SU-DHL-6 (cell line): ENCODE measurements at regions not wholly inside any gene's neighbourhood (a gene's known extent, or its start where the extent isn't known, plus 50 kb on each side); places are given as distances from the start of the nearest gene placed in this dataset.

Source experiments
- CTCF ChIP-seq: fragments of 200-600 bp; sonication (generic); IDR thresholded peaks from one replicate; pipeline ENCODE4 v1.5.1; 2017; ENCODE audit warnings: antibody characterized with exemption, mild to moderate bottlenecking, low read length, moderate library complexity; ENCODE audit not compliant: insufficient read depth, poor library complexity, severe bottlenecking
- EZH2phosphoT487 ChIP-seq: fragments of 200-600 bp; sonication (generic), shearing (Covaris generic); conservative IDR thresholded peaks from 2 replicates; pipeline ENCODE4 v1.6.1; 2018; ENCODE audit warnings: mild to moderate bottlenecking, antibody characterized with exemption, low read length, moderate library complexity, mixed read lengths

GRCh38 chr6:156308604-156309003 is 468.6 kb upstream of the ARID1B start:
- TF ChIP-seq EZH2phosphoT487: no peak
- no peak for TF ChIP-seq CTCF
